OCI-LY7 (cell line): ENCODE measurements at regions not wholly inside any gene's neighbourhood (a gene's known extent, or its start where the extent isn't known, plus 50 kb on each side); places are given as distances from the start of the nearest gene placed in this dataset.

ENCODE experiments used
- BruUV-seq: library from RNA; stranded (reverse); fragments of 400-500 nt; replicated peaks from 2 replicates; lab custom pipeline; 2021; lab: Mats Ljungman, UMichigan
- CTCF ChIA-PET: fragments of 300-600 bp; sonication (Branson Sonifier 250); formaldehyde crosslinking; loops from one replicate; lab custom pipeline; 2022; ENCODE audit warnings: antibody characterized with exemption; ENCODE audit not compliant: unreplicated experiment; lab: Charles Lee
- POLR2A ChIA-PET: fragments of 300-600 bp; sonication (Branson Sonifier 250); formaldehyde crosslinking; loops from one replicate; lab custom pipeline; 2022; ENCODE audit warnings: antibody characterized with exemption; lab: Charles Lee
- DNase-seq: peaks from one replicate; pipeline ENCODE4 v3.0.0-alpha.2; 2015; ENCODE audit warnings: low spot score
- H2AFZ ChIP-seq: fragments of 200-600 bp; sonication (generic), shearing (Covaris generic); 2 replicates; pipeline ENCODE4 v1.6.1; 2014; ENCODE audit warnings: mild to moderate bottlenecking, antibody characterized with exemption, low read length, moderate library complexity
- H3K27ac ChIP-seq: fragments of 200-600 bp; sonication (generic); 2 replicates; pipeline ENCODE4 v1.5.1; 2014; ENCODE audit warnings: mixed run types, low read depth, mild to moderate bottlenecking, moderate library complexity, low read length, inconsistent platforms; ENCODE audit not compliant: poor library complexity, severe bottlenecking
- H3K36me3 ChIP-seq: fragments of 200-600 bp; sonication (generic); 2 replicates; pipeline ENCODE4 v1.6.1; 2014; ENCODE audit warnings: mild to moderate bottlenecking, antibody characterized with exemption, low read length, moderate library complexity, mixed read lengths; ENCODE audit not compliant: insufficient read depth
- H3K4me1 ChIP-seq: fragments of 200-600 bp; sonication (generic); 2 replicates; pipeline ENCODE4 v1.5.1; 2014; ENCODE audit warnings: mild to moderate bottlenecking, low read length; ENCODE audit not compliant: insufficient read depth, poor library complexity, severe bottlenecking
- H3K4me2 ChIP-seq: fragments of 200-600 bp; sonication (generic); 2 replicates; pipeline ENCODE4 v1.6.1; 2014; ENCODE audit warnings: mild to moderate bottlenecking, low read length
- H3K4me3 ChIP-seq: fragments of 200-600 bp; sonication (generic); 2 replicates; pipeline ENCODE4 v1.5.1; 2014; ENCODE audit warnings: mild to moderate bottlenecking, low read depth, low read length; ENCODE audit not compliant: poor library complexity, severe bottlenecking
- H3K79me2 ChIP-seq: fragments of 200-600 bp; sonication (generic); 2 replicates; pipeline ENCODE4 v1.6.1; 2016; ENCODE audit warnings: low read depth, mild to moderate bottlenecking, low read length, moderate library complexity, mixed read lengths; ENCODE audit not compliant: insufficient read depth
- H3K9me2 ChIP-seq: fragments of 200-600 bp; sonication (generic); 2 replicates; pipeline ENCODE4 v1.6.1; 2016; ENCODE audit warnings: mild to moderate bottlenecking, low read length, mixed read lengths; ENCODE audit not compliant: insufficient read depth
- H3K9me3 ChIP-seq: fragments of 200-600 bp; sonication (generic); 2 replicates; pipeline ENCODE4 v1.6.1; 2014; ENCODE audit warnings: mild to moderate bottlenecking, mixed run types, low read length, mixed read lengths
- H4K20me1 ChIP-seq: fragments of 200-600 bp; sonication (generic); 2 replicates; pipeline ENCODE4 v1.6.1; 2014; ENCODE audit warnings: mild to moderate bottlenecking, antibody characterized with exemption, low read length, moderate library complexity, mixed read lengths; ENCODE audit not compliant: insufficient read depth
- EZH2phosphoT487 ChIP-seq: fragments of 200-600 bp; sonication (generic); IDR thresholded peaks from 2 replicates; pipeline ENCODE4 v1.6.1; 2018; ENCODE audit warnings: low read depth, borderline replicate concordance, mild to moderate bottlenecking, mixed run types, antibody characterized with exemption, low read length, moderate library complexity, mixed read lengths
- intact Hi-C: fragments of 100-400 bp; cut with micrococcal nuclease; formaldehyde crosslinking; loops from one replicate; pipeline ENCODE4 v1.10.0; 2022; ENCODE audit not compliant: unreplicated experiment
- TF ChIP-seq, protein P1 (sequence below): fragments of 200-600 bp; sonication (generic); conservative IDR thresholded peaks from 2 replicates; pipeline ENCODE4 v1.5.1; 2014; ENCODE audit warnings: mild to moderate bottlenecking, antibody characterized with exemption, low read length, moderate library complexity, mixed read lengths

DNA sequence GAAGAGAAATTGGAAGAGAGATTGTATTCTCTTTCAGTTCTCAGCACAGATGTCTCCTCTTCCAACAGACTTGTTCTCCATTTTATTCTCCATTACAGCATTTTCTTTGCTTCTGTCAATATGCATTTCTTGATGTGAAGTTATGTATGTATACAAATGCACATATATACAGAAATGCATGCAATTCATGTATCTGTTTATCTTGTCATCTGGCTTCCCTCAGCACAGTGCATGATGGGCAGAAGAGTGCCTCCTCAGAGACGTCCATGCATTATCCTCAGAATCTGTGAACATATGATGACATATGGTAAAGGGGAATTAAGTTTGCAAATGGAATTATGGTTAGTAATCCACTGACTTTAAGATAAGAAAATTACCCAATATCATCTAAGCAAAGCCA is 106.7 kb upstream of the VWC2 start:
- intact Hi-C loops = no loop called here
- no peak for DNase-seq
- ChIA-PET POLR2A (interaction anchor here (1.2 kb wide), 1 partner anchor 66 kb away, joined by 3 read pairs; no protein-coding TSS in a partner anchor), CTCF (no interaction called here)
- Histone ChIP-seq H3K9me3 (no peaks in the 10 kb centered on the region), H2AFZ (no peak overlapping the region), H3K36me3 (no peaks in the 10 kb centered on the region), H3K4me3 (no peak overlapping the region), H3K4me2 (no peak overlapping the region), H3K4me1 (no peaks in the 10 kb centered on the region), H4K20me1 (no peaks in the 10 kb centered on the region), H3K9me2 (no peaks in the 10 kb centered on the region), H3K79me2 (no peaks in the 10 kb centered on the region), H3K27ac (no peak overlapping the region)
- no peak for TF ChIP-seq EZH2phosphoT487
- TF ChIP-seq, protein P1, sequence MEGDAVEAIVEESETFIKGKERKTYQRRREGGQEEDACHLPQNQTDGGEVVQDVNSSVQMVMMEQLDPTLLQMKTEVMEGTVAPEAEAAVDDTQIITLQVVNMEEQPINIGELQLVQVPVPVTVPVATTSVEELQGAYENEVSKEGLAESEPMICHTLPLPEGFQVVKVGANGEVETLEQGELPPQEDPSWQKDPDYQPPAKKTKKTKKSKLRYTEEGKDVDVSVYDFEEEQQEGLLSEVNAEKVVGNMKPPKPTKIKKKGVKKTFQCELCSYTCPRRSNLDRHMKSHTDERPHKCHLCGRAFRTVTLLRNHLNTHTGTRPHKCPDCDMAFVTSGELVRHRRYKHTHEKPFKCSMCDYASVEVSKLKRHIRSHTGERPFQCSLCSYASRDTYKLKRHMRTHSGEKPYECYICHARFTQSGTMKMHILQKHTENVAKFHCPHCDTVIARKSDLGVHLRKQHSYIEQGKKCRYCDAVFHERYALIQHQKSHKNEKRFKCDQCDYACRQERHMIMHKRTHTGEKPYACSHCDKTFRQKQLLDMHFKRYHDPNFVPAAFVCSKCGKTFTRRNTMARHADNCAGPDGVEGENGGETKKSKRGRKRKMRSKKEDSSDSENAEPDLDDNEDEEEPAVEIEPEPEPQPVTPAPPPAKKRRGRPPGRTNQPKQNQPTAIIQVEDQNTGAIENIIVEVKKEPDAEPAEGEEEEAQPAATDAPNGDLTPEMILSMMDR = no peak
- no TSS peak for BruUV-seq

DNA sequence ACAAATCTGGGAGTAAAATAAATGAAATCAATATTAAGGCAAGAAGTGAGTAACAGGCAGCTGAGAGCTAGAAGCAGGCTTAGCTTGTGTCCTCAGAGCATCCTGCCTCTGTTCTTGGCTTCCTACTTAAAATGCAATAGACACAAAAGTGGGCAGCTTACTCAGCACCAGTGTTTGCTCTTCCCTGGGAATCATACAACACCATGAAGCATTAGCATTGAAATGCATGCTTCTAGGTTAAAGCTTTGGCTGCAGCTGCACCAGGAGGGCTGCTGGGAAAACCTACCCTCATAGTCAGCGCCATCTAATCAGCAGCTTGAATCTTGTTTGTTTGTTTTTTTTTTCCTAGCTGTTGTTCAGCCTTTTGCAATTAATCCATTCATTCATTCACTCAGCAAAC is 104.2 kb upstream of the VWC2 start:
- Histone ChIP-seq H3K79me2 (no peaks in the 10 kb centered on the region), H3K9me2 (no peaks in the 10 kb centered on the region), H3K4me1 (no peaks in the 10 kb centered on the region), H2AFZ (no peak overlapping the region), H3K9me3 (no peaks in the 10 kb centered on the region), H3K4me2 (no peak overlapping the region), H4K20me1 (no peaks in the 10 kb centered on the region), H3K4me3 (no peak overlapping the region), H3K27ac (no peak overlapping the region), H3K36me3 (no peaks in the 10 kb centered on the region)
- TF ChIP-seq, protein P1 = no peak
- no TSS peak for BruUV-seq
- POLR2A ChIA-PET = interaction anchor here (0.6 to 2.0 kb wide), 4 partner anchors 18 to 143 kb away, joined by 3 to 8 read pairs (median 3); no protein-coding TSS in a partner anchor
- DNase-seq = no peak
- CTCF ChIA-PET = no interaction called here
- intact Hi-C loops = no loop called here

DNA sequence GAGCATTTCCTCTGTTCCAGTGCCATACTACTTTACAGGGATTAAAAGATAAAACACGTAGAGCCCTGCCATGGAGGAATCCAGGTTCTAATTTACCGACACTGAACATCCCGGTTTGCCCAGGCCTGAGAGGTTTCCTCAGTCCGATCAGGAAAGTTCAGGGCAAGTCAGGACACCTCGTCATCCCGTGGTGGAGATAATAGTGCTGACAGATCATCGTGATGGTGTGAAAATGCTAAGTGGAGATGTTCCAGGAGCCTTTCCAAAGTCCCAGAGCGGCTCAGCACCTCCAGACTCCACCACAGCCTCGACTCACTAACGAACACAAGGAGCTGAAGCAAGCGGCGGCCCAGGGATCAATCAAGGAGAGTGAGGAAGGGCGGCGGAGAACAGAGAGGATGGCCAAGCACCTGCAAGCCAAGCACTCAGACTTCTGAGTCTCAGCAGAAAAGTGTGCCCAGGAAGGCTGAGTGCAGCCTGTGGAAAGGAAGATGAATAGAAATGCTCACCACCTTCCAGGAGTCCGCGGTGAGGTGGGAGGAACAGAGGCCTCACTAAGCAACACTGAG is 103.7 kb upstream of the VWC2 start:
- H3K4me3 ChIP-seq = no peak overlapping the region
- H3K36me3 ChIP-seq = no peaks in the 10 kb centered on the region
- ChIA-PET CTCF (no interaction called here), POLR2A (interaction anchor here (1.3 kb wide), 1 partner anchor 18 kb away, joined by 3 read pairs; no protein-coding TSS in a partner anchor)
- H2AFZ ChIP-seq = no peak overlapping the region
- TF ChIP-seq EZH2phosphoT487 = no peak
- TF ChIP-seq, protein P1 = no peak
- intact Hi-C loops = no loop called here
- H3K9me3 ChIP-seq = no peaks in the 10 kb centered on the region
- DNase-seq = no peak
- no peaks in the 10 kb centered on the region for H3K79me2 ChIP-seq
- no peaks in the 10 kb centered on the region for H3K9me2 ChIP-seq
- no peaks in the 10 kb centered on the region for H4K20me1 ChIP-seq
- BruUV-seq = no TSS peak
- no peak overlapping the region for H3K27ac ChIP-seq
- no peaks in the 10 kb centered on the region for H3K4me1 ChIP-seq
- H3K4me2 ChIP-seq = no peak overlapping the region
